ACHN (cell line): ENCODE measurements at regions not wholly inside any gene's neighbourhood (a gene's known extent, or its start where the extent isn't known, plus 50 kb on each side); places are given as distances from the start of the nearest gene placed in this dataset.
A peak's percentile ranks its signal among the peaks of the same experiment; 100 is the strongest.
"Not testable (repeated sequence)": the region's sequence is repeated elsewhere in the genome, so short reads cannot be mapped to it uniquely, and the experiment has no call there.

Experiments used
- DNase-seq: peaks from one replicate; pipeline ENCODE4 v3.0.0-alpha.2; 2015
- in situ Hi-C: cut with HindIII; loops from 2 replicates; pipeline ENCODE4 v1.10.0; 2017; ENCODE audit warnings: low sequenced_read_pairs, low pct_ligation_motif_present, low pct_unique_long_range_greater_than_20kb

GRCh38 chrX:115393271-115393670 is 103.8 kb downstream of the LUZP4 start:
- peak; percentile 68 for DNase-seq
- in situ Hi-C loops: no loop called here

GRCh38 chrX:115394806-115395205 is 105.3 kb downstream of the LUZP4 start:
- in situ Hi-C loops, DNase-seq: not testable (repeated sequence)

DNA sequence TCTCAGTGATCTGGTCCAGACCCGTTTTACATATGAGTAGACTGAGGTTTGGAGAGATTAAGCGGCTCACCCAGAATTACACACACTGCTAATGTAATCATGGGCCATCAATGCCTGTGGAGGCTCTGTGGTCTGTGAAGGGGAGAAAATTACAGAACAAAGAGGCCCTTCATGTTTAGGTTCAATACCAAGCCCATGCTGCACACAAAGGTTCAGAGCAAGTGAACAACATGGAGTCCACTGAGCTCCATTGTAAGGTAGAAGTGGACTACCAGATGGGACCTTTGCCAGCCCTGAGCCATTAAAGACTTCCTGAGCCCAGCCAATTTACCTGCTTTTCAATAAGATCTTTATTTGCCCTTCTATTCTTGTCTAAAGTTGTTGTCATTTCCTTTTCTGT is 109.8 kb downstream of the LUZP4 start:
- no peak for DNase-seq
- in situ Hi-C loops: no loop called here

- in situ Hi-C loops: no loop called here
- no peak for DNase-seq
Observed at GRCh38 chrX:115400960-115401359, 111.4 kb downstream of the LUZP4 start.

DNA sequence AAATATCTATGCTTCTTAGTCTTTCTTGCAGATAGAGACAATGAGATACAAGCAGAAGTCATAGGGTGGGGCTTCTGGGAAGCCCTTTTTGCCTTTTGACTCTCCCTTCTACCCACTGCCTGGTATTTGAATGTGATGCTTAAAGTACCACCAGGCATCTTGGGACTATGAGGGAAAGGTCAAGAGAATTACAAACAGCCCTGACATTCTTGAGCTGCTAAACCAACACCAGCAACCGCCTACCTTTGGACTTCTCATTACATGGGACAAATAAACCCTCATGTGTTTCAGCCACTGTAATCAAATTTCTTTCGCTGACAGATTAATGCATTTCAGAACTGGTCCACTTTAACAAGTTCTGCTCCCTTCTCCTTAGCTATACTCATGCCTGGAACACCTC is 112.8 kb downstream of the LUZP4 start:
- DNase-seq: no peak
- in situ Hi-C loops: no loop called here

DNA sequence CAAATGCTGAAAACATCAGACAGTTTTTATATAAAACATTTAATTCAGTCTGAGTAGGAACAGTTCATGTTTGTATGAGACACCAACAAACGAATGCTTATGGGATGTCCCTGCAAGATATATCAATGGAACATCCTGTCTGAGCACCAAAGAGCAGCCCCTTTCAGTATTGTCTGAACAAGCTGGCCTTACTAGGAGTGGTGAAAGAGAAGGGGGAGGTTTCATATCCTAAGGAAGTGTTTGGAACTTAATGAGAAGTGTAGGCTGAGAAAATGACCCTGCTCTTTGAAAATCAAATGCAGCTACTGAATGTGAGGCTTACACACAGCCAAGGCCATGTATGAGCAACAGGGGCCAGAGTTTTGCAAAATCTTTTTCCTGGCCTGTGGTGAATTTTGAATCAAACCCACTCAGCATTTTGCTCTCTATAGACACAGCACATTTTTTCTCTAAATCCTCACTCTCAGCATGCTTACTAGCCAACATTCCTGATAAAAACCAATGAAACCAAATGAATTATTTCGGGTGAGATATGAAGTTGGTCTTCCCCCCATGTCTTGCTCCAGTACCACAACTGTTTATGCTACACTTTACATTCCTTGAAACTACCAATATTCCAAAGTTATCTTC is 119.4 kb downstream of the LUZP4 start:
- in situ Hi-C loops: no loop called here
- no peak for DNase-seq

DNA sequence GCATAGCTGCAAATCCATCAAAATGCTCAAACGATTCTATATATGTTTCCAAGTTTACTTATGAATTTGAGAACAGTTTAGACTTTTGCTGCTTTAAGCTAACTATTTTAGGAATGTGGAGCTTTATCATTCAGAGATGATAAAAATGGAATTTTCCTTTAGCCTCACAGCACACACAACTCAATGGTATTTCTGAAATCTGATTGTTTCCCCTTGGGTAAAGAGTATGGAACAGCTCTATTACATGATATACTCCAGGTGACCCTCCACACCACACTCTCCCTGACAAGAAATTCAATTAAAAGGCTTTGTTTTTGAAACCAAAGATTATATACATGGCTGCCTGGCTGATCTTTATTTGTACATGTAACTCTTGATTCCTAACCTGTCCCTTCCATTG is 120.0 kb downstream of the LUZP4 start:
- in situ Hi-C loops: no loop called here
- no peak for DNase-seq

DNA sequence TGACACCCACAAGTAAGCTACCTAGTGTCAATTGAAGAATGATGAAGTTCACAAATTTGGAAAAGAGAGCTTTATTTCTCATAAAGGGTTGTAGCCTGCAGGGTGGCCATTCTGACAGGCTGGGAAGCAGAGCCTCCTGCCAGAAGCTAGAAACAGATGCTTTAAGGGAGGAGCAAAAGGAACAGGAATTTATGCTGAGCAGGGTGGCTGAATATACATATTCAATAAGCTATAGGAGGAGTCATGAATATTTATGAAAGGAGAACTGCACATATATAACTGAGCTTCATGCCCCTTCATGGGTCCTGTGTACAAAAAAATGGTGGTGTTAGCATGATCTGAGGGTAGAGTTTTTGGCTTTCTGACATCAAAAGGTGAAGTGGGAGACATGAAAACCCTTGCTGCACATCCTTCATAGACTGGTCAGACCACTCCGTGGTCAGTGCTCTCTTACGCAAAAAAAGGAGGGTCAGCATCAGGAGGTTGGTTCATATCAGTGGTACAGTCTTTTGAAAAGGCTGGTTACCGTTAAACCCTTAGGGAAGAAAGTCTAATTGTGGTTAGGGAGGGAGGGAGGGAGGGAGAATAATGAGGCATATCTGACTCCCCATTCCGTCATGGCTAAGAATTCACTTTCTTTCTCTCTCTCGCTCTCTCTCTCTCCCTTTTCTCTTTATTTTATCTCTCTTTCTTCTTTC is 121.4 kb downstream of the LUZP4 start:
- DNase-seq: no peak
- in situ Hi-C loops: no loop called here

DNA sequence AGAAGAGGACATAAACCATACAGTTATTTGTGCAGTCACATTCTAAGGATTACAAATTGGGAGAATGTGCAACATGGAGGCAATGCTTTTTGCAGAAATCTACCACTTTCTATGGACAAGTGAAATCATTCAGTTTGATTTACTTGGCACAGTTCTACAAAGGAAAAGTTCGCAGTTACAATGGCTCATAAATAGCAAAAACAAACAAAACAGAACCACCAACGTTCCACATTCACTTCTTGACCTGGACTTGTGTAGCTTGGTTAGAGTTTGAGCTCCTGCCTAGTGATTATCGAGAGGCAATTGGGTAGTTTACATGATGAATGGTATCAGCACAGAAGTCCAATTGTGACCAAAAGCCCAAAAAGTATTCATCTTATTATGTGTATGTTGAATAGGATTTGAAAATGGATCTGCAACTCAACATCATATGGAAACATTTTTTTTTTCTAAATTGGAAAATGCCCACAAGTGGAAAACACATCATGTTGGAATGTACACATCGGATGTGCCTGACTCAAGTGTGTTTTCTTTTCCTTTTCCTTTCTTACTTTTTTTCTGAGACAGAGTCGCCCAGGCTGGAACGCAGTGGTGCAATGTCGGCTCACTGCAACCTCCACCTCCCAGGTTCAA is 123.8 kb downstream of the LUZP4 start:
- in situ Hi-C loops: no loop called here
- no peak for DNase-seq

- no peak for DNase-seq
- in situ Hi-C loops: no loop called here
Observed at GRCh38 chrX:115419069-115419468, 129.6 kb downstream of the LUZP4 start.

- no peak for DNase-seq
- in situ Hi-C loops: no loop called here
Observed at GRCh38 chrX:115423086-115423485, 133.6 kb downstream of the LUZP4 start.

DNA sequence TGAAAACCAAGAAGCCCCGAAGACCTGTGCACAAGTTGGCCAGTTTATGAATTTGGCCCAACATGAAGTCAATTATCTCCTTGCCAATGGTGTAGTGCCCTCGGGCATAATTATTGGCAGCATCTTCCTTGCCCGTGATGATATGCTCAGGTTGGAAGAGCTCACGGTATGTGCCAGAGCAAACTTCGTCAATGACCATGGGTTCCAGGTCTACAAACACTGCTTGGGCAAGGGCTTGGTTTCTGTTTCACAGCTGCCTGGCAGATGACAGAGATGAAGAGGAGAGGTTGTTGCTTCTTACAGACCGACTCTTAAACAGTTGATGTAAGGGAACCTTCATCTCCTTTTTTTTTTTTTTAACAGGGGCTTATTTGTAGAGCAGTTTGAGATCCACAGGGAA is 135.6 kb upstream of the PLS3 start:
- no peak for DNase-seq
- in situ Hi-C loops: no loop called here

DNA sequence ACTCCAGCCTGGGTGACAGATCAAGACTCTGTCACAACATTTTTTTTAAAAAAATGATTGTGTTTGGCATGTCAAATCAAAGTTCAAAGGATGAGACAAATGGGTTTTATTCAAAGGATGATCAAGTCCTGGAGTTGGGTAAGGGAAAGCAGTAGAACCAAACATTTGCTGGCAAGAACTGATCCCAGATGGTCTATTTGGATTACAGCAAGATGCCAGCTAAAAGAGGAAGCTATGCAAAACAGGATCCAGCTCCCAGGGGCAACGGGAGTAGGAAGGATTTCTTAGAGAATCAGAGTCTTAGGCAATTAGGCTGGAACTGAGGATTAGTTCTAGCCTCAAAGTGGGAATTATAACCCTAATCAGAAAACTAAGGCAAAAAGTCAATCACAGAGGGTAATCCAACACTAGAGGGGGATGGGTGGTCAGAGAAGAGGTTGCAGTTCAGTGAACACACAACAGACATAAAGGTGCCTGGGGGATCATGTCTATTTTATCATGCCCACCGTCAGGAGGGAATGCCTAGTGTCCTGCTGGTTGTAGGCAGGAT is 133.0 kb upstream of the PLS3 start:
- DNase-seq: no peak
- in situ Hi-C loops: no loop called here

DNA sequence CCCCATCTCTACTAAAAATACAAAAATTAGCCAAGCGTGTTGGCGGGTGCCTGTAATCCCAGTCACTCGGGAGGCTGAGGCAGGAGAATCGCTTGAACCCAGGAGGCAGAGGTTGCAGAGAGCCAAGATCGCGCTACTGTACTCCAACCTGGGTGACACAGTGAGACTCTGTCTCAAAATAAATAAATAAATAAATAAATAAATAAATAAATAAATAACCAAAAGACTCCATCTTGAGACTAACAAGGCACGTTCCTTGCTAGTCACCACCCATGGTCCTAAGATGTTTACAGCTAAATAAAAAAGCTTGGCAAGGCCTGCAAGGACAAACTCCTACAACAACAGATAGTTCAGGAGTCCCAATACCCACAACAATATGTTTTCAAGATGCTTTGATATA is 126.1 kb upstream of the PLS3 start:
- in situ Hi-C loops, DNase-seq: not testable (repeated sequence)

DNA sequence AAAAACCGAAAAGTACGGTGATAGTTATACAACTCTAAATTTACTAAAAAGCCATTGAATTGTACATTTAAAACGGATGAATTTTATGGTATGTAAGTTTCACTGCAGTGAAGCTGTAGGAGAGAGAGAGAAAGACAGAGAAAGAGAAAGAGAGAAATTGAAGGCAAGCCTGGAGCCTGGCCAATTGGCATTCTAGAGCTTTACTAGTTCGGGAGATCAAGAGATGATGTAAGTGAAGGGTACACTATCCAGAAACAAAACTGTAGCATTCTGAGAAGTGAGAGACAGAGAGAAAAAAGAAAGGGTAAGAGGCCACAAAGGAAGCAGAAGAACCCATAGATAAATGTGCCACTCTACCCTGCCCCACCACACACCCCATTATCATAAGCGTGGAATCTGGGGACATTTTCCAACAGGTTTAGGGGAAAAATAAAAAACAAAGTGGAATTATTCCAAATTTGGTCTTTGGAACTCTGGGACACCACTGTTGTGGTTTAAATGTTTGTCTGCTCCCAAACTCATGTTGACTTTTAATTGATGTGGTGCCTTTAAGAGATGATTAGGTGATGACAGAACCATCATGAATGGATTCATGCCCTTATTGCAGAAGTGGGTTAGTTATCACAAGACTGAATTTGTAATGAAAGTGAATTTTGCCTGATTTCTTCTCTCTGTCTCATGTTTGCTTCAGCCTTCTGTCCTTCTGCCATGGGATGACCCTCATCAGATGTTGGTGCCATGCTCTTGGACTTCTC is 123.0 kb upstream of the PLS3 start:
- in situ Hi-C loops: no loop called here
- DNase-seq: no peak

DNA sequence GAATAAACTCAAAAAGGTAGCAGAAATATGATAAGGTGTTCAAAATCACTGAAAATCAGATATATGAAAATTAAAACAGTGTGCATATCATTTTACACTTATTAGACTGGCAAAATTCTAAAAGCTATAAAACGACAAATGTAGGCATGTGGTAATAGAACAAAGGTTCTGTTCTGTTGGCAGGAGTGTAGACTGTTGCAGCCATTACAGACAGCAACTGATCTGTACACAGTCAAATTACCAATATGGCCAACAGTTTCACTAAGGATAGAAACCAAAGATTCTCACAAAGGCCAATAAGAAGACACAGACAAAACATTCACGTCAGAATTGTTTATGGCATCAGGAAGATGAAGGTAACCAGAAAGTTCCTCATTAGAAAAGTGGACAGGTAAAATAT is 112.8 kb upstream of the PLS3 start:
- in situ Hi-C loops: no loop called here

DNA sequence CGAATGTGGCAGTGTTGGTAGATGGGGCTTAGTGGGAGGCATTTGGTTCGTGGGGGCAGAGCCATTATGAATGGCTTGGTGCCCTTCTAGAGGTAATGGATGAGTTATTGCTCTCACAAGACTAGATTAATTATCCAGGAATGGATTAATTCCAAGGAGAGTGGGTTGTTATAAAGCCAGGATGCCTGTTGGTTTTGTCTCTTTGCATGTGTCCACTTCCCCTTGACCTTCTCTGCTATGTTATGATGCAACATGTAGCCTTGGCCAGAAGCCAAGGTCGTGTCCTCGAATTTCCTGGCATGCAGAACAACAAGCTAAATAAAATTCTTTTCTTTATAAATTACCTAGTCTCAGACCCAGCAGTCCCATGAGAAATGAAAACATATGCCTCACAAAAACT is 111.2 kb upstream of the PLS3 start:
- in situ Hi-C loops: no loop called here
- DNase-seq: no peak

More for the DNA sequence above, 112.8 kb upstream of the PLS3 start:
- no peak for DNase-seq

DNA sequence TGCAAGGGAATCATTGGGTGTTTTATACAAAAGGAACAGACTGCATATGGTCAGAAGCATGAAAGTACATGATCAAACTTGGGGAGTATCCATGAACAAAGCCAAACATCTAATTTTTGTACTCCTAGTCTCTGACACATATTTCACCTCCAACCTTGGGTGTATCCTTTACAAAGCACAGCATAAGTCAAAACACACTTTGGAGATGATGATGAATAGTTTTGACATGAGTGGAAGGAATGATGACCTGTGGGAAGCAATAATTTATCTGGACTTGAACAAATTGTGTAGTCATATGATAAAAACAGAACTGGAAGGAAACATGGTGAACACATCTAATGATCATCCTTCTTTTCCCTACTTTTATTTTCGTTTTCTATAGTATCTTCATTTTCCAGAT is 108.7 kb upstream of the PLS3 start:
- no peak for DNase-seq
- in situ Hi-C loops: no loop called here
